ENCODE measurements at regions not wholly inside any gene's neighbourhood (a gene's known extent, or its start where the extent isn't known, plus 50 kb on each side); places are given as distances from the start of the nearest gene placed in this dataset.

DNA sequence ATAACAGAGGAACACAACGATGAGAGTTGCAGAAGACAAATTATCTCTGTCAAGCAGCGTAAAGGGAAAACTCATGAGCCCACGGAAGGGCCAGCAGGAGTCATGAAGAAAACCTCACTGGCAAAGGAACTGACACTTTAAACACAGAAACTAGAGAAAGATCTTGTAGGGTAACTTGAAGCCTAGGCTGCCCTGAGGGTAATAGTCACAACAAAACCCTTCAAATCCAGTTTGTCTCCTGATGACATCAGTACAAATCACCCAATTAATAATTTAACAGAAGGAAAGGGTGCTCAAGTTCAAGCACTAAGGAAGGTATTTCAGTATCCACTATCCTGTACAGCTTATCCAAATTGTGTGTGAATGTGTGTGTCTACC lies 549.1 kb downstream of the MTRR start:
- Histone ChIP-seq H3K4me1 (ENCODE audit: control insufficient read depth in 1 of 2, insufficient read depth in 2 of 2, low read length in 2 of 2) (no peaks in the 10 kb centered on the region), H3K9ac (ENCODE audit: low read length) (no peak overlapping the region), H3K79me2 (ENCODE audit: insufficient read depth, low read length) (no peaks in the 10 kb centered on the region), H3K4me3 (replicated peaks in 1 of 2; ENCODE audit: low read depth in 1 of 2, low read length in 2 of 2) (no peak overlapping the region), H3K9me2 (ENCODE audit: insufficient read depth) (no peaks in the 10 kb centered on the region), H3K27ac (ENCODE audit: low read depth, low read length) (no peak overlapping the region), H3K36me3 (ENCODE audit: control insufficient read depth in 1 of 2, insufficient read depth in 2 of 2, low read length in 2 of 2) (no peaks in the 10 kb centered on the region), H3K9me3 (ENCODE audit: control insufficient read depth in 1 of 2, insufficient read depth in 1 of 2, low read depth in 1 of 2, low read length in 2 of 2) (peaks cover 3 to 6% of the 10 kb centered on the region in 2 experiments; a peak in 2 of 4 replicates), H4K20me1 (ENCODE audit: insufficient read depth) (no peaks in the 10 kb centered on the region), H2AFZ (ENCODE audit: low read depth, low read length, poor library complexity, severe bottlenecking) (no peak overlapping the region), H3K4me2 (ENCODE audit: low read length) (no peak overlapping the region), H3K27me3 (ENCODE audit: insufficient read depth, low read length) (no peaks in the 10 kb centered on the region)
- DNase-seq (ENCODE audit: low read depth, low spot score) = no peak
- intact Hi-C loops (cut with micrococcal nuclease) = no loop called here
- CTCF ChIA-PET = no interaction called here
- POLR2A ChIA-PET = no interaction called here
- TF ChIP-seq TCF7L2 (IDR thresholded peaks at IDR 0.05; ENCODE audit: borderline replicate concordance, extremely low read depth, insufficient read depth, insufficient read length) (no peak), SP1 (IDR thresholded peaks at IDR 0.05; ENCODE audit: low read depth) (no peak), CEBPB (IDR thresholded peaks at IDR 0.05; ENCODE audit: low read depth) (no peak), EZH2phosphoT487 (IDR thresholded peaks at IDR 0.05; ENCODE audit: borderline replicate concordance) (no peak), ZFX (IDR thresholded peaks at IDR 0.05) (no peak), SRF (IDR thresholded peaks at IDR 0.05; ENCODE audit: low read depth) (no peak), EGR1 (IDR thresholded peaks at IDR 0.05; ENCODE audit: low read depth) (no peak), CBX3 (IDR thresholded peaks at IDR 0.05; ENCODE audit: low read depth) (no peak), JUND (IDR thresholded peaks at IDR 0.05) (no peak), POLR2A (IDR thresholded peaks at IDR 0.05; ENCODE audit: borderline replicate concordance, extremely low read depth, insufficient read depth, insufficient read length) (no peak), YY1 (IDR thresholded peaks at IDR 0.05; ENCODE audit: extremely low read depth, insufficient replicate concordance, low read depth, low read length) (no peak)
- TF ChIP-seq, protein P1, sequence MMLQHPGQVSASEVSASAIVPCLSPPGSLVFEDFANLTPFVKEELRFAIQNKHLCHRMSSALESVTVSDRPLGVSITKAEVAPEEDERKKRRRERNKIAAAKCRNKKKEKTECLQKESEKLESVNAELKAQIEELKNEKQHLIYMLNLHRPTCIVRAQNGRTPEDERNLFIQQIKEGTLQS (IDR thresholded peaks at IDR 0.05) = no peak
- TF ChIP-seq, protein P2, sequence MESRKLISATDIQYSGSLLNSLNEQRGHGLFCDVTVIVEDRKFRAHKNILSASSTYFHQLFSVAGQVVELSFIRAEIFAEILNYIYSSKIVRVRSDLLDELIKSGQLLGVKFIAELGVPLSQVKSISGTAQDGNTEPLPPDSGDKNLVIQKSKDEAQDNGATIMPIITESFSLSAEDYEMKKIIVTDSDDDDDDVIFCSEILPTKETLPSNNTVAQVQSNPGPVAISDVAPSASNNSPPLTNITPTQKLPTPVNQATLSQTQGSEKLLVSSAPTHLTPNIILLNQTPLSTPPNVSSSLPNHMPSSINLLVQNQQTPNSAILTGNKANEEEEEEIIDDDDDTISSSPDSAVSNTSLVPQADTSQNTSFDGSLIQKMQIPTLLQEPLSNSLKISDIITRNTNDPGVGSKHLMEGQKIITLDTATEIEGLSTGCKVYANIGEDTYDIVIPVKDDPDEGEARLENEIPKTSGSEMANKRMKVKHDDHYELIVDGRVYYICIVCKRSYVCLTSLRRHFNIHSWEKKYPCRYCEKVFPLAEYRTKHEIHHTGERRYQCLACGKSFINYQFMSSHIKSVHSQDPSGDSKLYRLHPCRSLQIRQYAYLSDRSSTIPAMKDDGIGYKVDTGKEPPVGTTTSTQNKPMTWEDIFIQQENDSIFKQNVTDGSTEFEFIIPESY (IDR thresholded peaks at IDR 0.05; ENCODE audit: extremely low read depth, insufficient replicate concordance, low read length) = no peak
- TF ChIP-seq, protein P3, sequence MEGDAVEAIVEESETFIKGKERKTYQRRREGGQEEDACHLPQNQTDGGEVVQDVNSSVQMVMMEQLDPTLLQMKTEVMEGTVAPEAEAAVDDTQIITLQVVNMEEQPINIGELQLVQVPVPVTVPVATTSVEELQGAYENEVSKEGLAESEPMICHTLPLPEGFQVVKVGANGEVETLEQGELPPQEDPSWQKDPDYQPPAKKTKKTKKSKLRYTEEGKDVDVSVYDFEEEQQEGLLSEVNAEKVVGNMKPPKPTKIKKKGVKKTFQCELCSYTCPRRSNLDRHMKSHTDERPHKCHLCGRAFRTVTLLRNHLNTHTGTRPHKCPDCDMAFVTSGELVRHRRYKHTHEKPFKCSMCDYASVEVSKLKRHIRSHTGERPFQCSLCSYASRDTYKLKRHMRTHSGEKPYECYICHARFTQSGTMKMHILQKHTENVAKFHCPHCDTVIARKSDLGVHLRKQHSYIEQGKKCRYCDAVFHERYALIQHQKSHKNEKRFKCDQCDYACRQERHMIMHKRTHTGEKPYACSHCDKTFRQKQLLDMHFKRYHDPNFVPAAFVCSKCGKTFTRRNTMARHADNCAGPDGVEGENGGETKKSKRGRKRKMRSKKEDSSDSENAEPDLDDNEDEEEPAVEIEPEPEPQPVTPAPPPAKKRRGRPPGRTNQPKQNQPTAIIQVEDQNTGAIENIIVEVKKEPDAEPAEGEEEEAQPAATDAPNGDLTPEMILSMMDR (IDR thresholded peaks at IDR 0.05 in 2 of 3, conservative IDR thresholded peaks at IDR 0.05 in 1 of 3; ENCODE audit: borderline replicate concordance in 1 of 3, insufficient read depth in 1 of 3, low read depth in 2 of 3, low read length in 2 of 3) = no peak
- no TSS peak for BruUV-seq (replicated peaks)
- RAD21 ChIA-PET (ENCODE audit: low non-redundant PET in 1 of 2, low total read pairs in 2 of 2, uncharacterized antibody in 2 of 2, unreplicated experiment in 2 of 2) = no interaction called here
- ATAC-seq = no peak
